GM23338 (cell line): ENCODE measurements at regions not wholly inside any gene's neighbourhood (a gene's known extent, or its start where the extent isn't known, plus 50 kb on each side); places are given as distances from the start of the nearest gene placed in this dataset.

Source experiments
- ATAC-seq: fragments of 200-7000 bp; cut with Tn5 transposase; 3 replicates; pipeline ENCODE4 v1.9.1; 2020
- DNase-seq: peaks from one replicate; pipeline ENCODE4 v3.0.0-alpha.2; 2015; ENCODE audit warnings: low spot score
- H2AFZ ChIP-seq: fragments of 200-600 bp; sonication (generic); 2 replicates; pipeline ENCODE4 v1.8.0; 2016; ENCODE audit warnings: antibody characterized with exemption, mild to moderate bottlenecking, moderate library complexity
- H3F3A ChIP-seq: fragments of 200-600 bp; sonication (generic); replicated peaks from 2 replicates; pipeline ENCODE4 v1.8.0; 2017; ENCODE audit warnings: antibody characterized with exemption, mixed run types, low read depth
- H3K27ac ChIP-seq: fragments of 200-600 bp; sonication (generic); 2 replicates; pipeline ENCODE4 v1.6.1; 2016; ENCODE audit warnings: low read depth
- H3K27me3 ChIP-seq: fragments of 200-600 bp; sonication (generic); 2 replicates; pipeline ENCODE4 v1.8.0; 2016; ENCODE audit warnings: mild to moderate bottlenecking, mixed run types, moderate library complexity; ENCODE audit not compliant: insufficient read depth
- H3K36me3 ChIP-seq: fragments of 200-600 bp; sonication (generic); 2 replicates; pipeline ENCODE4 v1.8.0; 2016; ENCODE audit warnings: mild to moderate bottlenecking; ENCODE audit not compliant: insufficient read depth
- H3K4me1 ChIP-seq: fragments of 200-600 bp; sonication (generic); 2 replicates; pipeline ENCODE4 v1.8.0; 2016; ENCODE audit warnings: mild to moderate bottlenecking, moderate library complexity; ENCODE audit not compliant: insufficient read depth
- H3K4me2 ChIP-seq: fragments of 200-600 bp; sonication (generic); 2 replicates; pipeline ENCODE4 v1.7.1; 2017; ENCODE audit warnings: mixed run types
- H3K4me3 ChIP-seq: fragments of 200-600 bp; sonication (generic); 2 replicates; pipeline ENCODE4 v1.6.1; 2016; ENCODE audit warnings: mixed run types
- H3K79me2 ChIP-seq: fragments of 200-600 bp; sonication (generic); replicated peaks from 2 replicates; pipeline ENCODE4 v1.8.0; 2017; ENCODE audit warnings: mild to moderate bottlenecking; ENCODE audit not compliant: insufficient read depth
- H3K9me2 ChIP-seq: fragments of 200-600 bp; sonication (generic); 2 replicates; pipeline ENCODE4 v1.8.0; 2017; ENCODE audit not compliant: insufficient read depth
- H4K20me1 ChIP-seq: fragments of 200-600 bp; sonication (generic); replicated peaks from 2 replicates; pipeline ENCODE4 v1.8.0; 2017; ENCODE audit warnings: mild to moderate bottlenecking; ENCODE audit not compliant: insufficient read depth
- H3K27ac Mint-ChIP-seq: 2 replicates; pipeline ENCODE4 v1.8.0; 2020; ENCODE audit warnings: inconsistent platforms, mild to moderate bottlenecking, moderate library complexity, mixed read lengths
- H3K27me3 Mint-ChIP-seq: 3 replicates; pipeline ENCODE4 v1.8.0; 2022; ENCODE audit warnings: low read depth, mild to moderate bottlenecking, moderate library complexity, mixed read lengths, inconsistent platforms; ENCODE audit not compliant: insufficient read depth, poor library complexity
- H3K36me3 Mint-ChIP-seq: 3 replicates; pipeline ENCODE4 v1.8.0; 2021; ENCODE audit warnings: low read depth, mild to moderate bottlenecking, inconsistent platforms, moderate library complexity, mixed read lengths
- H3K4me1 Mint-ChIP-seq: 3 replicates; pipeline ENCODE4 v1.8.0; 2020; ENCODE audit warnings: mild to moderate bottlenecking, inconsistent platforms, mixed read lengths
- H3K4me3 Mint-ChIP-seq: 3 replicates; pipeline ENCODE4 v1.8.0; 2021; ENCODE audit warnings: moderate library complexity, mild to moderate bottlenecking, inconsistent platforms, mixed read lengths
- H3K9me3 Mint-ChIP-seq: 3 replicates; pipeline ENCODE4 v1.8.0; 2020; ENCODE audit warnings: moderate library complexity, mild to moderate bottlenecking, inconsistent platforms, mixed read lengths
- CREB1 ChIP-seq: fragments of 250-450 bp; sonication (Bioruptor Pico); IDR thresholded peaks from 2 replicates; pipeline ENCODE4 v1.5.0; 2020; ENCODE audit warnings: low read depth, mild to moderate bottlenecking, moderate library complexity
- CTCF ChIP-seq, 2 experiments: fragments of 200-600 bp in 1 of 2; sonication (generic) in 1 of 2; conservative IDR thresholded peaks; 2 replicates each; pipeline versions ENCODE4 v1.5.1 to v1.6.1; 2016 to 2017; ENCODE audit warnings: antibody characterized with exemption in 2 of 2, low read depth in 2 of 2, mild to moderate bottlenecking in 2 of 2, moderate library complexity in 1 of 2
- EZH2 ChIP-seq: fragments of 200-600 bp; sonication (generic); IDR thresholded peaks from one replicate; pipeline ENCODE4 v1.8.0; 2017; ENCODE audit warnings: antibody characterized with exemption, mild to moderate bottlenecking, low read depth; ENCODE audit not compliant: unreplicated experiment
- EZH2phosphoT487 ChIP-seq: fragments of 200-600 bp; sonication (generic); IDR thresholded peaks from one replicate; pipeline ENCODE4 v1.8.1; 2018; ENCODE audit warnings: antibody characterized with exemption; ENCODE audit not compliant: unreplicated experiment
- JUNB ChIP-seq: IDR thresholded peaks from one replicate; pipeline ENCODE4 v1.6.1; 2016; ENCODE audit warnings: antibody characterized with exemption; ENCODE audit not compliant: unreplicated experiment
- NANOG ChIP-seq: IDR thresholded peaks from 2 replicates; pipeline ENCODE4 v1.6.1; 2016; ENCODE audit warnings: antibody characterized with exemption, borderline replicate concordance
- POLR2AphosphoS5 ChIP-seq: IDR thresholded peaks from 2 replicates; pipeline ENCODE4 v1.6.1; 2016; ENCODE audit warnings: antibody characterized with exemption, low read depth
- REST ChIP-seq: IDR thresholded peaks from one replicate; pipeline ENCODE4 v1.6.1; 2018; ENCODE audit warnings: antibody characterized with exemption; ENCODE audit not compliant: unreplicated experiment
- STAT1 ChIP-seq: IDR thresholded peaks from one replicate; pipeline ENCODE4 v1.6.1; 2016; ENCODE audit warnings: antibody characterized with exemption; ENCODE audit not compliant: unreplicated experiment
- ZNF114 ChIP-seq: fragments of 250-450 bp; sonication (Bioruptor Pico); IDR thresholded peaks from 2 replicates; pipeline ENCODE4 v1.5.0; 2020; ENCODE audit warnings: mild to moderate bottlenecking, moderate library complexity
- ZNF331 ChIP-seq: fragments of 250-450 bp; sonication (Bioruptor Pico); IDR thresholded peaks from 2 replicates; pipeline ENCODE4 v1.5.0; 2020; ENCODE audit warnings: low read depth, mild to moderate bottlenecking, moderate library complexity
- ZNF462 ChIP-seq: fragments of 250-450 bp; sonication (Bioruptor Pico); IDR thresholded peaks from 2 replicates; pipeline ENCODE4 v1.5.0; 2020; ENCODE audit warnings: mild to moderate bottlenecking, moderate library complexity
- TF ChIP-seq, protein P1 (sequence below): IDR thresholded peaks from 2 replicates; pipeline ENCODE4 v1.6.1; 2016; ENCODE audit warnings: antibody characterized with exemption

GRCh38 chr10:61317706-61318105 lies 135.5 kb downstream of the TMEM26 start:
- DNase-seq (no peak), ATAC-seq (no peak)
- Mint-ChIP-seq H3K4me3 (no peak overlapping the region), H3K27me3 (no peaks in the 10 kb centered on the region), H3K9me3 (no peaks in the 10 kb centered on the region), H3K36me3 (no peaks in the 10 kb centered on the region), H3K27ac (no peak overlapping the region), H3K4me1 (no peaks in the 10 kb centered on the region)
- no peaks in the 10 kb centered on the region for H3K79me2 ChIP-seq
- H3K4me2 ChIP-seq = no peak overlapping the region
- TF ChIP-seq, protein P1, sequence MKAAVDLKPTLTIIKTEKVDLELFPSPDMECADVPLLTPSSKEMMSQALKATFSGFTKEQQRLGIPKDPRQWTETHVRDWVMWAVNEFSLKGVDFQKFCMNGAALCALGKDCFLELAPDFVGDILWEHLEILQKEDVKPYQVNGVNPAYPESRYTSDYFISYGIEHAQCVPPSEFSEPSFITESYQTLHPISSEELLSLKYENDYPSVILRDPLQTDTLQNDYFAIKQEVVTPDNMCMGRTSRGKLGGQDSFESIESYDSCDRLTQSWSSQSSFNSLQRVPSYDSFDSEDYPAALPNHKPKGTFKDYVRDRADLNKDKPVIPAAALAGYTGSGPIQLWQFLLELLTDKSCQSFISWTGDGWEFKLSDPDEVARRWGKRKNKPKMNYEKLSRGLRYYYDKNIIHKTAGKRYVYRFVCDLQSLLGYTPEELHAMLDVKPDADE = no peak
- TF ChIP-seq STAT1 (no peak), CREB1 (no peak), EZH2 (no peak), POLR2AphosphoS5 (no peak), ZNF114 (CRISPR knock-in tag) (no peak), CTCF (conservative IDR thresholded peaks at IDR 0.05; ENCODE audit: low read depth in 2 of 2) (no peak), JUNB (no peak), EZH2phosphoT487 (no peak), ZNF331 (CRISPR knock-in tag) (no peak), NANOG (no peak), REST (no peak), ZNF462 (no peak)
- H3K4me3 ChIP-seq = no peak overlapping the region
- no peak overlapping the region for H3K27ac ChIP-seq
- no peaks in the 10 kb centered on the region for H4K20me1 ChIP-seq
- H3K9me2 ChIP-seq = no peaks in the 10 kb centered on the region
- H3K27me3 ChIP-seq = no peaks in the 10 kb centered on the region
- H2AFZ ChIP-seq = no peak overlapping the region
- H3K36me3 ChIP-seq = no peaks in the 10 kb centered on the region
- no peaks in the 10 kb centered on the region for H3F3A ChIP-seq
- H3K4me1 ChIP-seq = no peaks in the 10 kb centered on the region
